HG03095 (cell line): ENCODE measurements at regions not wholly inside any gene's neighbourhood (a gene's known extent, or its start where the extent isn't known, plus 50 kb on each side); places are given as distances from the start of the nearest gene placed in this dataset.

Source experiments
- ATAC-seq: cut with Tn5 transposase; IDR thresholded peaks from one replicate; pipeline ENCODE4 v1.9.1; 2021; ENCODE audit warnings: moderate library complexity; ENCODE audit not compliant: unreplicated experiment

DNA sequence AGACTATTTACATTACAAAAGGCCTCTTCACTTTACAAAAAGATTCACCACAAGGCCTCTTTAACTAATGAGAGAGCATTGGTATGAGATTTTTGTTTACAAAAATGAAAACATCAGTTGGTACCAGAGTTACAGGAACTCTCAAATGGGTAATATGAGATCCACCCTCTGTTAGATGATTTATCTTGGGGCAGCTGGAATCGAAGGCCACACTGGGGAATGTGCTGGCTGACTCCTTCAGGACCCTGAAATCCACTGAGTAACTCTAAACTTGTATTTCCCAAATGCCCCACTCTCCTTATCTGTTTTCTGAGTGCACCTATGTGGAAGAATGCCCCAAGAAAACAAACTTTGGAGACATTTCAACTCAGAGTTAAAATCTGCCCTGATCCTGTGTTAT is 232.9 kb upstream of the F9 start:
- no peak for ATAC-seq

- ATAC-seq, result no peak
Observed at GRCh38 chrX:139293991-139294390, 236.5 kb upstream of the F9 start.

- peak; percentile 79 for ATAC-seq
Observed at GRCh38 chrX:139290310-139290709, 240.2 kb upstream of the F9 start.

- ATAC-seq, result no peak
Observed at GRCh38 chrX:139287155-139287924, 243.2 kb upstream of the F9 start.

DNA sequence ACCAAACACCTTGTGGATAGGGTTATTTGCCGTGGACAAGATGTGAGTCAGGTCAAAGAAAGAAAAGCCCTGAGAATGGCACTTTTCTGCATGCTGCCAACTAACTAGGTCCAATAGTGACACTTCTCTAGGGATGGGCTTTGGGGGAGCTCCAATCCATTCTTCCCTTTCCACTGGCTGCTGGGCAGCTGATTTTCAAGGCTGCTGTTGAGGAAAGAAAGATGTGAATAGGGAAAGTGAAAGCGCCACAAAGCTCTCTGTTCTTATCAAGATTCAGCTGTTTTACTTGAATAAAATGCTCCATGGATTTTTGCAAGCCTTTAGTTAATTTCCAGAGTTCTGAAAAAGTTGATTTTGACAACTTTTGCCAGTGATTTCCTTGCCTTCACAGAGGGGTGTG is 244.2 kb upstream of the F9 start:
- no peak for ATAC-seq

GRCh38 chrX:139267851-139268250 is 262.7 kb upstream of the F9 start:
- no peak for ATAC-seq

DNA sequence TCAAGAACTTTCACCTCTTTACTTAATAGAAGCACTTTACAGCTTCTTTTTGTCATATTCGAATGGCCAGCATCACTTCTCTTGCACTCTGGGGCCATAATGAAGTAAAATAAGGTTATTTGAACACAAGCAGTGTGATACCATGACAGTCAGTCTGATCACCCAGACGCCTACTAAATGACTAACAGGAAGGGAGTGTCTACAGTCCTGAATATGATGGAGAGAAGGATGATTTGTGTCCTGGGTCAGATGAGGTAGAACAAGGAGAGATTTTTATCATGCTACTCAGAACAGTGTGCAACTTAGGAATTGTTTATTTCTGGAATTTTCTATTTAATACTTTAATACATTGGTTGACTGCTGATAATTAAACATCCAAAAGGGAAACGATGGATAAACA is 284.2 kb upstream of the F9 start:
- ATAC-seq, result no peak

- ATAC-seq, result no peak
Observed at GRCh38 chrX:139237141-139237540, 293.4 kb upstream of the F9 start.

DNA sequence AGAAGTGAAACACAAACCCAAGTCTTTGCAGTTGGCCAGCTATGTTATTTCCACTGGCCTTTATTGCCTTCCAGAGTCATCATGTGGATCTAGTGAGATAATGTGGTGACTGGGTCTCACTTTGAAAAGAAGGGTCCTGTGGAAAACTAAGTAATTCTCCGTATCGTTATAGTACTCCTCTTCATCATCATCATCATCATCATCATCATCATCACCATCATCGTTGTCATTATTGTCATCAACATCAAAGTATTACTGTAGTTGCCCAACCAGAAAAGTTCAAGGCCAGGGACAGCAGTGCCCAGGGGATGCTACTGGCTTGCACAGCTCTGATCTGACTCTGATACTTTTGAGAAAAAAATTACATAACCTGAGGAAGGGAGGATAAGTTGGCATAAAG is 295.6 kb upstream of the F9 start:
- no peak for ATAC-seq

DNA sequence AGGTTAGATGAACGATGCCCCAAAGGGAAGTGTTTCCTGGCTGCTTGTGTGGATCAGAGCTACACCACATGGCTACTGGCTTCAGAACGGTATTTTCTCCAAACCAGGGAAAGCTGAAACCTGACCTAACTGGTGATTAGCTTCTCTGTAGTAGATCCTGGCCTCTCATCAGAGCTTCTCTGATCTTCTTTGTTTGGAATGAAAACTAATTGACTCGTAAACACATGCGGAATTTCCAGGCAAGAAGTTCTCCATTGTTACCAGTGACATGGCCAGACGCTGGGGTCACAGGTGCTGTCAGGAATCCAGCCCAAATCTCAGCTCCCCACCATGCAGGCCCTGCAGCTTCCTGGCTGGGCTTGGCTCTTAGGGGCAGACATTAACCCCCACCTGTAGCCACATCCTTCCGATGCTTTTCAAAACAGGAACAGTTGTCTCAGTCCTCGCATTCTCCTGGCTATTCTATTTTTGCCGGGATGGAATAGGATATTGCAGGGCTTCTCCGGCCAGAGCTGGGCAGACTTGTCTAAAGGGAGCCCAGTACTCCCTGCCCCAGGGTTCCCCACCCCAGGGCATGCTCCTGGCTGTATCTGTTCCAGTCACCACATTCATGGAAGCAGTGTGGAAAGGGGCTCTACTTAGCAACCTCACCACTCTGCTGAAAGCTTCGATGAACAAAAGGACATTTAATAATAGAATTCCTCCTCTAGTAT is 305.4 kb upstream of the F9 start:
- no peak for ATAC-seq

- ATAC-seq, result no peak
Observed at GRCh38 chrX:139222511-139223200, 307.9 kb upstream of the F9 start.

- no peak for ATAC-seq
Observed at GRCh38 chrX:139213241-139213709, 317.3 kb upstream of the F9 start.

- no peak for ATAC-seq
Observed at GRCh38 chrX:139211568-139212182, 318.9 kb upstream of the F9 start.

GRCh38 chrX:139209342-139209741 is 321.2 kb upstream of the F9 start:
- ATAC-seq, result no peak

GRCh38 chrX:139207655-139208054 is 322.9 kb upstream of the F9 start:
- ATAC-seq, result no peak

DNA sequence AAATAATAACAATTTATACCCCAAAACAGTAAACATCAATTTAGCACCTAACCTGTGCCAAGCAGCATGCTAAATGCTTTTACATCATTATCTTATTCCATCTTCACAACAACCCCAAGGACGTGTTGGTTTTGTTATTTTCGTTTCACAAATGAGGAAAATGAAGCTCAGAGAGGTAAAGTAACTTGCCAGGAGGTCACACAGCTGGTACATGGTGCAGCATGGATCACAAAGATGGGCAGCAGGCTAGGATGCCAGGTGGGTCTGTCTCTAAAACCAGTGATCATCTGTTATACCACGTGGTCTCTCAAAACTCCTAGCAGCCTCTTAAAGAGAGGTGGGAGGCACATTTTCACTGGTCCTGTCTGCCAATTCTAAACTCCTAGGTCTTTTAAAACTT is 323.6 kb upstream of the F9 start:
- no peak for ATAC-seq

- no peak for ATAC-seq
Observed at GRCh38 chrX:139204898-139205667, 325.5 kb upstream of the F9 start.

DNA sequence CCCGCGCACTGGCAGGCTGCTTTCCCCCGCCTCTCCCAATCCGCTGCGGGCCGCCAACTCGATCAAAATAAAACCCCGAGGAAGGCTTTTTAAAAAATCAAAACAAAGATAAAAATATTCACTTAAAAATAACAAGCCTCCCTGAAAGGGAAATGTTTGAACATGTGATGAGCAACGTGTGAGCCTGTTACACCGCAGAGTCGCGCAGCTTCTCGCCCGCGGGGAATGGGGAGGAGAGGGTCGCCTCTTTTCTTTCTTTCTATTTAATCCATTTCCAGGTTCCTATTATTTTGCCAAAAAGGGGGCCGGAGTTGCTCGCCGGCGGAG is 326.0 kb upstream of the F9 start:
- no peak for ATAC-seq

GRCh38 chrX:139203651-139204570 is 326.6 kb upstream of the F9 start:
- ATAC-seq, result no peak
